Progenitor cell of endocrine pancreas (in vitro differentiated cells): ENCODE measurements at regions not wholly inside any gene's neighbourhood (a gene's known extent, or its start where the extent isn't known, plus 50 kb on each side); places are given as distances from the start of the nearest gene placed in this dataset.

Source experiments
- DNase-seq: peaks from one replicate; pipeline ENCODE4 v3.0.0; 2021; ENCODE audit warnings: low spot score; ENCODE audit not compliant: unreplicated experiment
- H3K27ac Mint-ChIP-seq: 2 replicates; pipeline ENCODE4 v1.8.0; 2021; ENCODE audit warnings: mild to moderate bottlenecking, moderate library complexity, mixed read lengths
- H3K27me3 Mint-ChIP-seq: 2 replicates; pipeline ENCODE4 v1.8.0; 2021; ENCODE audit warnings: mixed read lengths
- H3K36me3 Mint-ChIP-seq: 2 replicates; pipeline ENCODE4 v1.8.0; 2022; ENCODE audit warnings: mixed read lengths; ENCODE audit not compliant: insufficient read depth
- H3K4me1 Mint-ChIP-seq: 2 replicates; pipeline ENCODE4 v1.8.0; 2021; ENCODE audit warnings: low read depth, mixed read lengths
- H3K4me3 Mint-ChIP-seq: 2 replicates; pipeline ENCODE4 v1.8.0; 2021; ENCODE audit warnings: low read depth, mild to moderate bottlenecking, moderate library complexity, mixed read lengths
- H3K9me3 Mint-ChIP-seq: 2 replicates; pipeline ENCODE4 v1.8.0; 2021; ENCODE audit warnings: low read depth, mixed read lengths
- CTCF ChIP-seq: fragments of 200-600 bp; sonication (generic); IDR thresholded peaks from one replicate; pipeline ENCODE4 v1.5.0; 2021; ENCODE audit warnings: antibody characterized with exemption, mild to moderate bottlenecking; ENCODE audit not compliant: unreplicated experiment

- TF ChIP-seq CTCF, result no peak
- Mint-ChIP-seq H3K27ac (no peak overlapping the region), H3K27me3 (no peaks in the 10 kb centered on the region), H3K36me3 (peaks cover 2% of the 10 kb centered on the region), H3K4me3 (no peak overlapping the region), H3K9me3 (peaks cover 22% of the 10 kb centered on the region), H3K4me1 (no peaks in the 10 kb centered on the region)
- no peak for DNase-seq
Observed at GRCh38 chr2:161480123-161480522, 64.0 kb downstream of the TBR1 start.

GRCh38 chr2:161481619-161482018 lies 65.5 kb downstream of the TBR1 start:
- Mint-ChIP-seq H3K4me1 (no peaks in the 10 kb centered on the region), H3K9me3 (peaks cover 15% of the 10 kb centered on the region), H3K4me3 (no peak overlapping the region), H3K27ac (no peak overlapping the region), H3K36me3 (peaks cover 2% of the 10 kb centered on the region), H3K27me3 (no peaks in the 10 kb centered on the region)
- DNase-seq, result no peak
- TF ChIP-seq CTCF, result no peak

GRCh38 chr2:161484061-161484460 lies 68.0 kb downstream of the TBR1 start:
- Mint-ChIP-seq H3K9me3 (peaks cover 15% of the 10 kb centered on the region), H3K36me3 (peaks cover 2% of the 10 kb centered on the region), H3K27me3 (no peaks in the 10 kb centered on the region), H3K27ac (no peak overlapping the region), H3K4me3 (no peak overlapping the region), H3K4me1 (no peaks in the 10 kb centered on the region)
- no peak for DNase-seq
- no peak for TF ChIP-seq CTCF

- Mint-ChIP-seq H3K27ac (no peak overlapping the region), H3K36me3 (no peaks in the 10 kb centered on the region), H3K4me1 (no peaks in the 10 kb centered on the region), H3K27me3 (no peaks in the 10 kb centered on the region), H3K9me3 (peaks cover 10% of the 10 kb centered on the region), H3K4me3 (no peak overlapping the region)
- TF ChIP-seq CTCF, result no peak
- DNase-seq, result no peak
Observed at GRCh38 chr2:161486111-161486510, 70.0 kb downstream of the TBR1 start.

GRCh38 chr2:161488131-161488699 lies 72.1 kb downstream of the TBR1 start:
- H3K4me3 Mint-ChIP-seq, result no peak overlapping the region
- H3K27me3 Mint-ChIP-seq, result no peaks in the 10 kb centered on the region
- H3K36me3 Mint-ChIP-seq, result no peaks in the 10 kb centered on the region
- no peak for DNase-seq
- H3K27ac Mint-ChIP-seq, result no peak overlapping the region
- no peaks in the 10 kb centered on the region for H3K9me3 Mint-ChIP-seq
- TF ChIP-seq CTCF, result no peak
- H3K4me1 Mint-ChIP-seq, result no peaks in the 10 kb centered on the region
